Gastrocnemius medialis (tissue), 4 donors: ENCODE measurements at regions not wholly inside any gene's neighbourhood (a gene's known extent, or its start where the extent isn't known, plus 50 kb on each side); places are given as distances from the start of the nearest gene placed in this dataset.

ENCODE experiments used
- POLR2A ChIP-seq, 2 donors: fragments of 450-650 bp; IDR thresholded peaks; one replicate each; pipeline ENCODE4 v1.6.1; 2017; ENCODE audit warnings: antibody characterized with exemption in 2 of 2, mild to moderate bottlenecking in 2 of 2, moderate library complexity in 2 of 2
- TF ChIP-seq, protein P1 (sequence below), 5 experiments: fragments of 450-650 bp in 3 of 5; fragments of 200-600 bp in 2 of 5; sonication (generic) in 2 of 5; IDR thresholded peaks in 4 of 5; conservative IDR thresholded peaks in 1 of 5; 1 replicate in 4 of 5; 2 replicates in 1 of 5; pipeline ENCODE4 v1.5.1; 2016 to 2019; ENCODE audit warnings: antibody characterized with exemption in 5 of 5, mild to moderate bottlenecking in 3 of 5, moderate library complexity in 3 of 5

GRCh38 chr6:131418441-131418840 is 154.6 kb upstream of the ARG1 start:
- TF ChIP-seq POLR2A (IDR thresholded peaks at IDR 0.05) = no peak
- TF ChIP-seq, protein P1, sequence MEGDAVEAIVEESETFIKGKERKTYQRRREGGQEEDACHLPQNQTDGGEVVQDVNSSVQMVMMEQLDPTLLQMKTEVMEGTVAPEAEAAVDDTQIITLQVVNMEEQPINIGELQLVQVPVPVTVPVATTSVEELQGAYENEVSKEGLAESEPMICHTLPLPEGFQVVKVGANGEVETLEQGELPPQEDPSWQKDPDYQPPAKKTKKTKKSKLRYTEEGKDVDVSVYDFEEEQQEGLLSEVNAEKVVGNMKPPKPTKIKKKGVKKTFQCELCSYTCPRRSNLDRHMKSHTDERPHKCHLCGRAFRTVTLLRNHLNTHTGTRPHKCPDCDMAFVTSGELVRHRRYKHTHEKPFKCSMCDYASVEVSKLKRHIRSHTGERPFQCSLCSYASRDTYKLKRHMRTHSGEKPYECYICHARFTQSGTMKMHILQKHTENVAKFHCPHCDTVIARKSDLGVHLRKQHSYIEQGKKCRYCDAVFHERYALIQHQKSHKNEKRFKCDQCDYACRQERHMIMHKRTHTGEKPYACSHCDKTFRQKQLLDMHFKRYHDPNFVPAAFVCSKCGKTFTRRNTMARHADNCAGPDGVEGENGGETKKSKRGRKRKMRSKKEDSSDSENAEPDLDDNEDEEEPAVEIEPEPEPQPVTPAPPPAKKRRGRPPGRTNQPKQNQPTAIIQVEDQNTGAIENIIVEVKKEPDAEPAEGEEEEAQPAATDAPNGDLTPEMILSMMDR (IDR thresholded peaks at IDR 0.05 in 4 of 5, conservative IDR thresholded peaks at IDR 0.05 in 1 of 5) = no peak
